K562 (cell line): ENCODE measurements at regions not wholly inside any gene's neighbourhood (a gene's known extent, or its start where the extent isn't known, plus 50 kb on each side); places are given as distances from the start of the nearest gene placed in this dataset.

Source experiments
- MGA ChIP-seq: fragments of 450-650 bp; IDR thresholded peaks from 2 replicates; pipeline ENCODE4 v1.6.1; 2016; ENCODE audit warnings: mild to moderate bottlenecking, moderate library complexity

DNA sequence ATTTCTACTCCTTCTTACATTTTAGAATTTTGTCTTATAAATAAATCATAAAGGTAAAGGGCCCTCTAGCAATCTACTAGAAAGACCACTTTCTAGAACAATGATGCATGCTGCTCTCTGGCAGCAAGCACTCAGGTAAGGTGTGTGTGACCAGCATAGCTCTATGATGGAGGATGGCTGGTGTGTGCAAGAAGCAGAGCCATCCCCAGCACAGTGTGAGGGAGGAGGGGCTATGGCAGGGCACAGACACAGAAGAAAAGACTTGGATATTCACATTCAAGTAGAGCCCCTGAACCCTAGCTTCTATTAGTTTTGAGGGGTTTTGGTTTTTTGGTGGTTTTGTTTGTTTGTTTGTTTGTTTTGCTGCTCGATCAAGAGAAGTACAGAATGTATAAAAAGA lies 277.1 kb upstream of the CCDC54 start (continued):
- no peak for TF ChIP-seq MGA
